Motor neuron (in vitro differentiated cells): ENCODE measurements at regions not wholly inside any gene's neighbourhood (a gene's known extent, or its start where the extent isn't known, plus 50 kb on each side); places are given as distances from the start of the nearest gene placed in this dataset.

Experiments used
- ATAC-seq, 8 experiments: fragments of 200-7000 bp; cut with Tn5 transposase; replicated peaks in 6 of 8; 2 replicates each; pipeline ENCODE4 v1.8.0; 2021; ENCODE audit warnings: mild to moderate bottlenecking in 8 of 8, moderate library complexity in 8 of 8
- H3K27ac ChIP-seq, 2 donors: fragments of 250-450 bp; sonication (Bioruptor Pico); 2 replicates each; pipeline ENCODE4 v1.9.0; 2021; ENCODE audit warnings: antibody characterized with exemption in 2 of 2, mild to moderate bottlenecking in 2 of 2, moderate library complexity in 1 of 2
- H3K4me1 ChIP-seq, 2 donors: fragments of 250-450 bp; sonication (Bioruptor Pico); replicated peaks in 1 of 2; 2 replicates each; pipeline ENCODE4 v1.6.1; 2021; ENCODE audit warnings: antibody characterized with exemption in 2 of 2, mild to moderate bottlenecking in 2 of 2, moderate library complexity in 1 of 2
- H3K4me3 ChIP-seq, 5 donors: fragments of 250-450 bp; sonication (Bioruptor Pico); 2 replicates each; pipeline ENCODE4 v1.9.0; 2021; ENCODE audit warnings: antibody characterized with exemption in 5 of 5, mild to moderate bottlenecking in 5 of 5, moderate library complexity in 4 of 5
- WGBS, 10 experiments: fragments of 450-650 bp; shearing (Covaris generic); methylation state at CpG; one replicate each; pipeline ENCODE4 v1.0.0; 2022; 5-methylcytosine and 5-hydroxymethylcytosine counted together
- in situ Hi-C, 9 experiments: fragments of 400-800 bp; cut with MboI; loops; one replicate each; pipeline ENCODE4 v1.15.0; 2021; ENCODE audit warnings: low sequenced_read_pairs in 9 of 9, low pct_unique_long_range_greater_than_20kb in 2 of 9; ENCODE audit not compliant: unreplicated experiment in 9 of 9

DNA sequence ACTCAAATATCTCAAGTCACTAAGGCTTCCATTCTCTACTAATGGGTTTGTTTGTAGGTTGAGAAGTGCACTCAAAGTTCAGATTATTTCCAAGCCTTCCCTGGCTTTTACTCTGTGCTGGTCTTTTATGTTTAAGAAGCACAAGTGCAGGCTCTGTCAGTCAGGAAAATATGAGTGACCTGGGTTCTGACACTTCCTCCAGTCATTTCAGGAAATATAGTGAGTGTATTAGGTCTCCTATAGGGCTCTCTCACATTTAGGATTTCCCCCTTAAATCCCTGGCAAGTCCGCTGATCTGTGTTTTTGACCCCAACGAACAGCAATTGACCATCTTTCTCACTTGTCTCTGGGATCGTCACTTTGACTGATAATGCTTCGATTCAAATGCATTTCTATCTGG, 210.2 kb downstream of the ARPP21 start:
- H3K4me1 ChIP-seq: peaks cover 0 to 4% of the 10 kb centered on the region in 2 donors
- no peak overlapping the region for H3K27ac ChIP-seq
- ATAC-seq: no peak
- 25 to 92% (median 45%) methylated on average over 2 to 4 of the region's 4 CpGs; no CpG with 5 or more reads in 3 of the 10 experiments for WGBS, 10 experiments
- in situ Hi-C loops: no loop called here
- no peak overlapping the region for H3K4me3 ChIP-seq

GRCh38 chr3:35849963-35850362, 210.6 kb downstream of the ARPP21 start:
- no peak for ATAC-seq
- Histone ChIP-seq H3K4me1 (peaks cover 0 to 4% of the 10 kb centered on the region in 2 donors), H3K27ac (no peak overlapping the region), H3K4me3 (no peak overlapping the region)
- 0 to 100% (median 85%) methylated on average over 1 of the region's 1 CpG; no CpG with 5 or more reads in 2 of the 10 experiments for WGBS, 10 experiments
- in situ Hi-C loops: no loop called here

- in situ Hi-C loops: no loop called here
- Histone ChIP-seq H3K4me3 (no peak overlapping the region), H3K27ac (no peak overlapping the region), H3K4me1 (no peaks in the 10 kb centered on the region)
- WGBS, 10 experiments: 29 to 96% (median 75%) methylated on average over 1 to 3 of the region's 3 CpGs
- ATAC-seq: no peak
These were observed 217.7 kb downstream of the ARPP21 start for GRCh38 chr3:35857004-35857403.

- 12 to 100% (median 77%) methylated on average over 3 to 4 of the region's 4 CpGs; no CpG with 5 or more reads in 3 of the 10 experiments for WGBS, 10 experiments
- H3K4me1 ChIP-seq: no peaks in the 10 kb centered on the region
- in situ Hi-C loops: no loop called here
- ATAC-seq: no peak
- no peak overlapping the region for H3K4me3 ChIP-seq
- H3K27ac ChIP-seq: no peak overlapping the region
These were observed 222.7 kb downstream of the ARPP21 start for GRCh38 chr3:35862057-35862456.

DNA sequence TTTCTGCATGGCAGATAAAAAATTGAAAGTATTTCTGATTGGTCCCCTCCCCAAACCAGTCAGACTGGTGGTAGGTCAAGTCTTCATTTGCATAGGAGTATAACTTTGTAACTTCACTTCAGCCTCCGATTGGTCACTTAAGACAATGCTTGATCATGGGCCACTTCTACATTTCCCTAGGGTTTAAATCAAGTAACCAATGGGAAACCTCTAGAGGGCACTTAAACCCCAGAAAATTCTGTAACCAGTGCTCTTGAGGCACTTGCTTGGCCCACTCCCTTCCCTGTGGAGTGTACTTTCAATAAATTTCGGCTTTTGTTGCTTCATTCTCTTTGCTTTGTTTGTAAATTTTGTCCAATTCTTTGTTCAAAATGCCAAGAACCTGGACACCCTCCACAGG, 225.5 kb downstream of the ARPP21 start:
- Histone ChIP-seq H3K4me3 (no peak overlapping the region), H3K4me1 (no peaks in the 10 kb centered on the region), H3K27ac (no peak overlapping the region)
- 0 to 100% (median 73%) methylated on average over 1 to 2 of the region's 2 CpGs; no CpG with 5 or more reads in 2 of the 10 experiments for WGBS, 10 experiments
- in situ Hi-C loops: no loop called here
- no peak for ATAC-seq

- in situ Hi-C loops: no loop called here
- Histone ChIP-seq H3K4me3 (no peak overlapping the region), H3K27ac (no peak overlapping the region), H3K4me1 (peaks cover 0 to 3% of the 10 kb centered on the region in 2 donors)
- no peak for ATAC-seq
These were observed 228.5 kb downstream of the ARPP21 start for GRCh38 chr3:35867791-35868190.

DNA sequence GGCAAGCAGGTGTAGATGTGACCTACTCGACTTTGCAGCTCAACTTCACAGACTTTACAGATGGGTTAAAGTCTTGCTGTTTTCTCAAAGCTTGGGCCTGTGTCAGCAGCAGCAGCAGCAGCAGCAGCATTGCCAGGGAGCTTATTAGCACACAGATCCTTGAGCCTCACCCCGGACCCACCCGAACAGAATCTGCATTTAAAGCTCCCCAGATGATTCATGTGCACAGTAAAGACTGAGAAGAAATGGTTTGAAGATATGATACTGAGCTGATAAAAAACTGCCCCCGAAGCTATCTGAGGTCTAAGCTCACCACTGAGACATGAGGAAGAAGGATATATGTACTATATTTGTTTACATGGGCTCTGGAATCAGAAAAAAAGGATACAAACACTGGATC, 231.7 kb downstream of the ARPP21 start:
- peak in 4 of 8 experiments; percentile 25 to 99 (median 60) for ATAC-seq
- WGBS, 10 experiments: 0 to 80% (median 47%) methylated on average over 1 to 4 of the region's 4 CpGs; no CpG with 5 or more reads in 1 of the 10 experiments
- in situ Hi-C loops: no loop called here

DNA sequence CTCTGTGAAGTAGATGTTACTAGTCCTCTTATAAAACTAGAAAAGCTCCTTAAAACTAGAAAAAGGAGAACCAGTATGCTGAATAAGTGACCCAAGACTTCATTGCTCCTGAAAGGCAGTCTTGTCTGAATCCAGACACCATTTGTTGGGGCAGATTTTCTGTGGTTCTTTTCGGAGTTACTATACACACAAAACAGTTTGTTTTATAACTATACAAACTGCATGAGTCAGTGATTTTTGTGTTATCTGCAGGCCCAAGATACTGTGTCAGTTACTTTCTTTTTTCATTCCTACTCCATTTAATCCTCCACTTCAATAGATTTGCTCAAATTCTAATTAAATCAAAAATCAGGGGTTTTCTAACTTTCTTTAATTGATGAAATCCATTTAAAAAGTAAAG, 244.6 kb downstream of the ARPP21 start:
- in situ Hi-C loops: no loop called here
- 14 to 100% (median 75%) methylated on average over 1 of the region's 1 CpG; no CpG with 5 or more reads in 2 of the 10 experiments for WGBS, 10 experiments
- no peak overlapping the region for H3K4me3 ChIP-seq
- H3K27ac ChIP-seq: no peak overlapping the region
- ATAC-seq: no peak
- peaks cover 2 to 12% of the 10 kb centered on the region in 2 donors for H3K4me1 ChIP-seq

More for the DNA sequence above, 231.7 kb downstream of the ARPP21 start:
- Histone ChIP-seq H3K27ac (no peak overlapping the region), H3K4me3 (no peak overlapping the region), H3K4me1 (peaks cover 0 to 3% of the 10 kb centered on the region in 2 donors)

GRCh38 chr3:35894735-35895134, 255.4 kb downstream of the ARPP21 start:
- in situ Hi-C loops: no loop called here
- no peak overlapping the region for H3K4me3 ChIP-seq
- no peaks in the 10 kb centered on the region for H3K4me1 ChIP-seq
- no peak overlapping the region for H3K27ac ChIP-seq
- ATAC-seq: peak in 7 of 8 experiments; percentile 54 to 94 (median 70)
- WGBS, 10 experiments: 47 to 100% (median 80%) methylated on average over 1 to 5 of the region's 5 CpGs; no CpG with 5 or more reads in 3 of the 10 experiments

DNA sequence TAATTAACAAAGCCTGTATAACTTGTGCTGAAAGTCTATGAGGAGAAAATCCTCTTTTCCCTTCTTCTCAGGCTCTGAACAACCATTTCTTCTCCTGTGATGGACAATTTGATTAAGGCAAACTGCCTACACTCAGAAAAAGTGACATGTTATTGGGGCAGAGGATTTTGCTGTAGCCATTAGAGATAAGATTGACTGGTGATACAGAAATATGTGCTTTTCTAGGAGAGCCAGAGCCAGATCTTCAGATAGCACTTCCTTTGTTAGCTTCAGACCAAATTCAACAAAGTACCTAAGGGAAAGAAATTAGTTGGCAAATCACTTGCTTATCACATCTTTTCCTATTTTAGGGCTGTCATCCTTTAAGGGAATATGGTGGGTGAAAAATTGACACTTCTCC, 259.9 kb downstream of the ARPP21 start:
- H3K4me1 ChIP-seq: peaks cover 0 to 2% of the 10 kb centered on the region in 2 donors
- in situ Hi-C loops: no loop called here
- no peak overlapping the region for H3K27ac ChIP-seq
- no peak overlapping the region for H3K4me3 ChIP-seq
- no peak for ATAC-seq

DNA sequence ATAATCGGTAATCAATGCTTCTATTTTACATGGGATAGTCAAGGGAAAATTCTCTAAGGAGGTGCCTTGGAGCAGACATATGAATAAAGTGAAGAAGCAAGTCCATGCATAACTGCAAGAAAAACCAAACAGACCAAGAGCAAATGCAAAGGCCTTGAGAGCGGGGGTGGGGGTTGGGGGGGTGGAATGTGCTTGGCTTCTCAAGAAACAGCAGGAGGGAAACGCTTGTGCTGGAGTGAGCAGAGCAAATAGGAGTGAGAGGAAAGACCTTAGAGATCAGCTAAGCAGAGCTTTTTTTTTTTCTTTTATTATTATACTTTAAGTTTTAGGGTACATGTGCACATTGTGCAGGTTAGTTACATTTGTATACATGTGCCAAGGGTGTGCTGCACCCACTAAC, 260.8 kb downstream of the ARPP21 start:
- 44 to 100% (median 83%) methylated on average over 1 to 3 of the region's 3 CpGs; no CpG with 5 or more reads in 4 of the 10 experiments for WGBS, 10 experiments
- in situ Hi-C loops: loop anchor here in 1 of 9 experiments (25.0 kb wide), 1 partner anchor 238 kb away; no protein-coding TSS in a partner anchor
- ATAC-seq: peak in 2 of 8 experiments; percentile 36 to 39
- Histone ChIP-seq H3K27ac (no peak overlapping the region), H3K4me1 (peaks cover 0 to 2% of the 10 kb centered on the region in 2 donors), H3K4me3 (no peak overlapping the region)

DNA sequence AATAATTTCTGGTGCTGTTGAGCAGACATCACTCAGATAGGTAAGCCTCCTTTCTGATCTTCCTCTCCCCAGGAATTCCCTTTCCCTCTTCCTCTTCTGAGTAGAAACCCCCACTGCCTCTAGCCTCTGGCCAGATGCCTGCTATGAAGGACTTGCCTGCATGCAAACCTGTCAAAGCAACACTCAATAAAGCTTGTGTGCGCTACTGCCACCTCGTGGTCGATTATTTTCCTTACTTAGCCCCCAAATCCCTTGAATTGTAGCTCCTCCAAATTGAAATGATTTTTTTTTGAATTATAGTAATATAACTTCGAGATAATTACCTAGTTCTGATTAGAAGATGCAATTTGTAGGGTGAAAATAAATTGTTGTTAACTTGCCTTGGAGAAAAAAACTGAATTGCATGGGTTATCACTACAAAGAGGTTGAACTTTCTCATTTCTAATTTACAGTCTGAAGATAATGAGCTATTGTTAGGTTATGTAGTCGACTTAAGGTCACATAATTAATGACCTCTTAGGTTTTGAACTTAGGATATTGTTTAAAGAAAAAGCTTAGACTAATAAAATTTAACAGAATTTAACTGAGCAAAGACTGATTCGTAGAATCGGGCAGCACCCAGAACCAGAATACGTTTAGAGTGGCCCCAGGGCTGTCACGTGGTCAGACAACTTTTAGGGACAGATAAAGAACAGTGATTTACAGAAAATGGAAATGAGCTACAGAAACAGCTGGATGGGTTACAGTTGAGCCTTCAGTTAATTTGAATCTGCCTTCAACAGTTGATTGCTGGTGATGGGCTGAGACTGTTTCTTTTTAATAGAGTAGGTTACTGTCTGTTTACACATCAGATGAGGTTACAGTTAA, 269.3 kb downstream of the ARPP21 start:
- in situ Hi-C loops: loop anchor here in 1 of 9 experiments (25.0 kb wide), 1 partner anchor 246 kb away; no protein-coding TSS in a partner anchor
- ATAC-seq: peak; percentile 45 to 84 (median 63)
- WGBS, 10 experiments: 25 to 100% (median 38%) methylated on average over 1 to 9 of the region's 9 CpGs
- H3K27ac ChIP-seq: no peak overlapping the region
- H3K4me3 ChIP-seq: no peak overlapping the region
- no peaks in the 10 kb centered on the region for H3K4me1 ChIP-seq

- Histone ChIP-seq H3K4me3 (no peak overlapping the region), H3K4me1 (no peaks in the 10 kb centered on the region), H3K27ac (no peak overlapping the region)
- WGBS, 10 experiments: 18 to 93% (median 86%) methylated on average over 2 to 6 of the region's 6 CpGs
- in situ Hi-C loops: loop anchor here in 1 of 9 experiments (25.0 kb wide), 1 partner anchor 257 kb away; no protein-coding TSS in a partner anchor
- no peak for ATAC-seq
These were observed 279.8 kb downstream of the ARPP21 start for GRCh38 chr3:35919160-35919559.
